Mucosa of gallbladder (tissue), 1 donor: ENCODE measurements at regions not wholly inside any gene's neighbourhood (a gene's known extent, or its start where the extent isn't known, plus 50 kb on each side); places are given as distances from the start of the nearest gene placed in this dataset.
"Not testable (repeated sequence)": the region's sequence is repeated elsewhere in the genome, so short reads cannot be mapped to it uniquely, and the experiment has no call there.

ENCODE experiments used
- DNase-seq: peaks from one replicate; pipeline ENCODE4 v3.0.0-alpha.2; 2020; ENCODE audit warnings: low spot score
- donor health status: DM: no; HTN: no; CAD: no.

GRCh38 chrX:40853004-40853815 is 117.9 kb upstream of the MED14 start:
- no peak for DNase-seq

GRCh38 chrX:40853816-40854123 is 118.4 kb upstream of the MED14 start:
- DNase-seq = no peak

GRCh38 chrX:40854242-40854641 is 118.9 kb upstream of the MED14 start:
- DNase-seq = no peak

- no peak for DNase-seq
Observed at GRCh38 chrX:40855411-40855810, 120.1 kb upstream of the MED14 start.

GRCh38 chrX:40855932-40856515 is 120.7 kb upstream of the MED14 start:
- no peak for DNase-seq

GRCh38 chrX:40861952-40862554 is 126.7 kb upstream of the MED14 start:
- DNase-seq = not testable (repeated sequence)

- not testable (repeated sequence) for DNase-seq
Observed at GRCh38 chrX:40863260-40863659, 127.9 kb upstream of the MED14 start.

- no peak for DNase-seq
Observed at GRCh38 chrX:40863671-40864070, 128.3 kb upstream of the MED14 start.

- DNase-seq = no peak
Observed at GRCh38 chrX:40864972-40865371, 129.6 kb upstream of the MED14 start.

- peak; percentile 11 for DNase-seq
Observed at GRCh38 chrX:40866893-40867292, 131.6 kb upstream of the MED14 start.

GRCh38 chrX:40867352-40867751 is 132.0 kb upstream of the MED14 start:
- DNase-seq = peak; percentile 51

GRCh38 chrX:40868868-40869267 is 133.5 kb upstream of the MED14 start:
- no peak for DNase-seq

GRCh38 chrX:40870982-40871381 is 135.6 kb upstream of the MED14 start:
- not testable (repeated sequence) for DNase-seq

GRCh38 chrX:40871385-40872082 is 136.2 kb upstream of the MED14 start:
- DNase-seq = no peak

- DNase-seq = no peak
Observed at GRCh38 chrX:40872351-40872750, 137.0 kb upstream of the MED14 start.

GRCh38 chrX:40875476-40875875 is 140.1 kb upstream of the MED14 start:
- DNase-seq = no peak

- no peak for DNase-seq
Observed at GRCh38 chrX:40877887-40878286, 142.5 kb upstream of the MED14 start.

GRCh38 chrX:40878766-40879165 is 143.4 kb upstream of the MED14 start:
- no peak for DNase-seq

- DNase-seq = not testable (repeated sequence)
Observed at GRCh38 chrX:40879172-40879571, 143.8 kb upstream of the MED14 start.

GRCh38 chrX:40880712-40881111 is 145.4 kb upstream of the MED14 start:
- no peak for DNase-seq

- DNase-seq = no peak
Observed at GRCh38 chrX:40883021-40883619, 147.8 kb upstream of the MED14 start.

- no peak for DNase-seq
Observed at GRCh38 chrX:40885989-40886388, 150.6 kb upstream of the MED14 start.
